GM19099 (cell line): ENCODE measurements at regions not wholly inside any gene's neighbourhood (a gene's known extent, or its start where the extent isn't known, plus 50 kb on each side); places are given as distances from the start of the nearest gene placed in this dataset.

ENCODE experiments used
- POLR2A ChIP-seq: IDR thresholded peaks from 3 replicates; pipeline ENCODE4 v1.6.1; 2011; ENCODE audit warnings: low read depth; ENCODE audit not compliant: insufficient read length; ENCODE audit errors: extremely low read depth

DNA sequence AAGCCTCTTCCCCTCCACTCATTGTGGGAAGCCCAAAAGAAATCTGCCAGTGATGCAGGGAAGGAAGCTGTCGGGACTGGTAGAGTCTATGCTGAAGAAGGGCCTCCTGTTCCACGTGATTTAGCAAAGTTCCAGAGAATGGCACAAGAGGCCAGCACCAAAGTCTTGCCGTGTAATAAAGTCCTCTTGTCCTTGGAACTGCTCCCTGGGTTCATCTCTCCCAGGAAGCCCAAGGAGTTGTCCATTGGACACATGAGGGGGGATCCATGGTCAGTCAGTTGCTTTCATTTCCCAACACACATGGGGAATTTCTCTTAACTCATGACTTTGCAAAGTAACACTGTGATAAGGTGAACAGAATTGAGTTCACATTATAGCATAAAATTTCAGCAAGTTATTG, 116.1 kb upstream of the RAB4A start:
- TF ChIP-seq POLR2A = no peak

DNA sequence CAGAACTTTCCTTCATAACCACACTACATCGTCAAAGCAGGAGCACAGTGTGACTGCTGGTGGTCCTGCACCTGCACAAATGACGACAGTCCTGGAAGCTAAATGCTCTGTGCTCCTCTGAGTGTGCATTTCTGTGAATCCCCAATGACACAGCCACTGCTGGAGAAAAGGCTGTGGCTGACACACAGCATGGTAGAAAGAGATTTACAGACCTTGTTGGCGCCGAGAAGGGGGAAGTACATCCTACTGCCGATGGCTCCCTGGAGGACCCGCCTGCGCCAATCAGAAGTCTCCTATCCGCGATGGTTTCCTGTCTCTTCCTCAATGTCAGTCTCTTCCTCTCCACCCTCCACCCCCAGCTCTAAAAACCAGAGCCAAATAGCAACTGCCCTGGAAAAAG, 115.4 kb upstream of the RAB4A start:
- TF ChIP-seq POLR2A = no peak

DNA sequence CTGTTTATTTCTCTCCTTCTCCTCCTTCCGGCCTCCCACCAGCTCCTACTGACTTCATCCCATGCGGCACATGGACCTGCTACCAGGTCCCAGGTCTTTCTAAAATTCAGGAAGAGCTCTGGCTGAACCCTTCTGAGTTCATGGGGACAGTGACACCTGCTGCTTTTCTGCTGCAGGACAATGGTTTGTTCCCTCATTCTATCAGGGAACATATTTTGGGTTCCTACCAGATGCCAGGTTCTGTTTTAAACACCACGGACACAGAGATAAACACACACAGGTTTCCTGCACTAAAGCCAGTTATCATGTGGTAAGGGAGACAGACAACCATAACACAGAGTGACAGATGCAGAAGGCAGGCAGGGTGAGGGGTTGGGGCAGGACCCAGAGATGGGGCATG, 114.0 kb upstream of the RAB4A start:
- TF ChIP-seq POLR2A = no peak

GRCh38 chr1:229157480-229157879, 113.4 kb upstream of the RAB4A start:
- TF ChIP-seq POLR2A = no peak

DNA sequence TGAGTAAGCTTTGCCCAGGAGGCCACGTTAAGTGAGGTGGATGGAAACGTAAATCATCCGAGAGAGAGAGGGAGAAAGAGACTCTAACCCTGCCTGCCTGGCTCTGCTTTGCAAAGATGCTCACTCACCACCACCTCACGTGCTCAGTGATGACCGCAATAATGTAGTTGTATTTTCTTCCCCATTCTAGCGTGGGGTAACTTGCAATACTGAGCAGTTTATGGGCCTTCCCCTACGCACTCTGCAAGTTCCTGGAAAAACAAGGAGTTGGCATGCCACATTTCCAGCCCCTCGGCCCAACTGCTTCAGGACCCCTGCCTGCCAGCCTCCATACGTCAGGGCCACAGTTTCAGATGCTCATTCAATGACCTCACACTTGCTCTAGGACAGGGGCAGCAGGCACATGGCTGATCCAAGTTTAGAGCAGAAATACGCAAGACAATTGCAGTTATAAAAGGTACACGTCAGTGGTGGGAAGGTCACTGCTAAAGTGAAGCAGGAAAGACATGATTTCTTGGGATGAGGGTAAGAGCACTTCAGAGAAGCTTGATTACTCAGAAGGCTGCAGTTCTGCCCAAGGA, 112.5 kb upstream of the RAB4A start:
- no peak for TF ChIP-seq POLR2A

GRCh38 chr1:229158927-229159326, 112.0 kb upstream of the RAB4A start:
- TF ChIP-seq POLR2A = no peak

- TF ChIP-seq POLR2A = no peak
Measured at GRCh38 chr1:229159668-229160544, 111.0 kb upstream of the RAB4A start.

GRCh38 chr1:229161740-229162139, 109.2 kb upstream of the RAB4A start:
- no peak for TF ChIP-seq POLR2A

GRCh38 chr1:229162825-229163515, 107.9 kb upstream of the RAB4A start:
- no peak for TF ChIP-seq POLR2A

DNA sequence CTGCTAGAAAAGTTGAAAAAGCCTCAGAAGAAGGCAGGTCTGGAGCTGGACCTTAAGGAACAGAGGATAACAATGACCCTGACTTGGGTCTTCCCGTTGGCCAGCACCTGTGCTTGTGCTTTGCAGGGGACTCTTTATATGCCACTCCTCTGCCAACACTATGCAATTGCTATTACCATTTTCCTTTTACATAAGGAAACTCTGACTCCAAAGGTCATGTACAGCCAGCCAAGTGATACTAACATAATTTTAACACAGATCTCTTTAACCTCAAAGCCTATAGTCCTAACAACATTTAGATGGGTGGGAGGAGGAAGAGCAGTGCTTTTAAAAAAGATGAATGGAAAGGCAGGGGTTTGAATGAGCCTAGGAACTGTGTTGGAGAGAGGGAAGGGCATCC, 106.6 kb upstream of the RAB4A start:
- TF ChIP-seq POLR2A = no peak

- no peak for TF ChIP-seq POLR2A
Measured at GRCh38 chr1:229164836-229165735, 105.8 kb upstream of the RAB4A start.

GRCh38 chr1:229167318-229167717, 103.6 kb upstream of the RAB4A start:
- no peak for TF ChIP-seq POLR2A

DNA sequence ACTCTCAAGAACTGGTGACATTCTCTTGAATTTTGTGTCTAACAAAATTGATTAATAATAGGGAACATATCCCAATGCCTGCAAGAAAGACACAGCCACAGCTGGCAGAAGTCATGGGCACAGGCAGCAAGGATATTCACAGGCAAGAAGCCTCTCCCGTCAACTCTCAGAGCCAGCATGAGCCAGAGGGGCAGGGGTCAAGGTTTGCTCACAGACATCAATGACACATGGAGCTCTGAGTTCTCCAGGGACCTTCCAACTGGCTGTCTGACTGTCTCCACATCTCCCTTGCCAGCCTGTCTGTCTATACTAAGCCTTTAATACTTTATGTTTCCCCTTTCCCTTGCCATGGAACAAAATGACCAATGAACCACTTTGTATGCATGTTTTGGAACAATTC, 101.5 kb upstream of the RAB4A start:
- no peak for TF ChIP-seq POLR2A

- TF ChIP-seq POLR2A = no peak
Measured at GRCh38 chr1:229170274-229170673, 100.6 kb upstream of the RAB4A start.
